Gastroesophageal sphincter (tissue), 3 donors: ENCODE measurements at regions not wholly inside any gene's neighbourhood (a gene's known extent, or its start where the extent isn't known, plus 50 kb on each side); places are given as distances from the start of the nearest gene placed in this dataset.

Experiments
- EP300 ChIP-seq: sonication (generic); formaldehyde crosslinking; IDR thresholded peaks from one replicate; pipeline ENCODE4 v1.6.1; 2017; ENCODE audit warnings: antibody characterized with exemption, mild to moderate bottlenecking
- POLR2A ChIP-seq, 2 donors: fragments of 450-650 bp; IDR thresholded peaks; one replicate each; pipeline ENCODE4 v1.6.1; 2017; ENCODE audit warnings: antibody characterized with exemption in 2 of 2, mild to moderate bottlenecking in 2 of 2, moderate library complexity in 1 of 2
- POLR2AphosphoS5 ChIP-seq: sonication (generic); formaldehyde crosslinking; IDR thresholded peaks from one replicate; pipeline ENCODE4 v1.6.1; 2017; ENCODE audit warnings: antibody characterized with exemption
- TF ChIP-seq, protein P1 (sequence below), 4 experiments: fragments of 200-600 bp in 2 of 4; fragments of 450-650 bp in 2 of 4; sonication (generic) in 1 of 4; IDR thresholded peaks; one replicate each; pipeline ENCODE4 v1.5.1; 2017 to 2019; ENCODE audit warnings: antibody characterized with exemption in 4 of 4, mild to moderate bottlenecking in 2 of 4, moderate library complexity in 2 of 4

DNA sequence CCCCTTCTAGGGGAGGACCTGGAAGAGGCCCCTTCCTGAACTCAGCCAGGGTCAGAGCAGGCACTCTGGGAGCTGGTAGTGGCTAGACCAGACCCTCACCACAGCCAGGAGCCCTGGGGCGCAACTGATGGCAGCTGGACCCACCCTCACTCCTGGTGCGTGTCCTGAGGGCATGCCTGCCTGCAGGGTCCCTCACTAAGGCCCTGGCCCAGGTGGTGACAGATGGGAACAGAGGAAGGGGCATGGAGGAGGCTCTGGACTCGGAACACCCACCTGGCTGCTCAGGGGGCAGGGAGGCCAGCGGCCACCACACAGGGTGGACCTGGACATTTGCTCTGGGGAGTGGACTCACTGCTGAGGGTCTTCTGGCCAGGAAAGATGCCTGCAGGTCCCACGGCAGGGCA, 342.2 kb upstream of the SFSWAP start:
- TF ChIP-seq, protein P1, sequence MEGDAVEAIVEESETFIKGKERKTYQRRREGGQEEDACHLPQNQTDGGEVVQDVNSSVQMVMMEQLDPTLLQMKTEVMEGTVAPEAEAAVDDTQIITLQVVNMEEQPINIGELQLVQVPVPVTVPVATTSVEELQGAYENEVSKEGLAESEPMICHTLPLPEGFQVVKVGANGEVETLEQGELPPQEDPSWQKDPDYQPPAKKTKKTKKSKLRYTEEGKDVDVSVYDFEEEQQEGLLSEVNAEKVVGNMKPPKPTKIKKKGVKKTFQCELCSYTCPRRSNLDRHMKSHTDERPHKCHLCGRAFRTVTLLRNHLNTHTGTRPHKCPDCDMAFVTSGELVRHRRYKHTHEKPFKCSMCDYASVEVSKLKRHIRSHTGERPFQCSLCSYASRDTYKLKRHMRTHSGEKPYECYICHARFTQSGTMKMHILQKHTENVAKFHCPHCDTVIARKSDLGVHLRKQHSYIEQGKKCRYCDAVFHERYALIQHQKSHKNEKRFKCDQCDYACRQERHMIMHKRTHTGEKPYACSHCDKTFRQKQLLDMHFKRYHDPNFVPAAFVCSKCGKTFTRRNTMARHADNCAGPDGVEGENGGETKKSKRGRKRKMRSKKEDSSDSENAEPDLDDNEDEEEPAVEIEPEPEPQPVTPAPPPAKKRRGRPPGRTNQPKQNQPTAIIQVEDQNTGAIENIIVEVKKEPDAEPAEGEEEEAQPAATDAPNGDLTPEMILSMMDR (IDR thresholded peaks at IDR 0.05), result no peak
- TF ChIP-seq POLR2A (IDR thresholded peaks at IDR 0.05) (no peak), EP300 (no peak), POLR2AphosphoS5 (no peak)
